Neural cell (in vitro differentiated cells): ENCODE measurements at regions not wholly inside any gene's neighbourhood (a gene's known extent, or its start where the extent isn't known, plus 50 kb on each side); places are given as distances from the start of the nearest gene placed in this dataset.

Experiments
- H2AFZ ChIP-seq: fragments of 200-600, 300-800 bp; sonication (generic), shearing (Covaris generic); 2 replicates; pipeline ENCODE4 v1.6.0; 2014; ENCODE audit warnings: low read depth, mild to moderate bottlenecking, antibody characterized with exemption, low read length, moderate library complexity
- H3F3A ChIP-seq: fragments of 200-600 bp; shearing (Covaris generic); 2 replicates; pipeline ENCODE4 v1.6.1; 2016; ENCODE audit warnings: mild to moderate bottlenecking, moderate library complexity, mixed read lengths, antibody characterized with exemption, low read length; ENCODE audit not compliant: insufficient read depth, poor library complexity, severe bottlenecking
- H3K27ac ChIP-seq: fragments of 200-600, 300-800 bp; sonication (generic), shearing (Covaris generic); 2 replicates; pipeline ENCODE4 v1.5.1; 2014; ENCODE audit warnings: mild to moderate bottlenecking, low read length, moderate library complexity
- H3K27me3 ChIP-seq: fragments of 300-800, 200-600 bp; sonication (generic), shearing (Covaris generic); 2 replicates; pipeline ENCODE4 v1.6.0; 2014; ENCODE audit warnings: mild to moderate bottlenecking, low read depth, low read length, moderate library complexity; ENCODE audit not compliant: insufficient read depth
- H3K36me3 ChIP-seq: fragments of 300-800, 200-600 bp; sonication (generic), shearing (Covaris generic); 2 replicates; pipeline ENCODE4 v1.5.1; 2014; ENCODE audit warnings: mild to moderate bottlenecking, antibody characterized with exemption, low read length, moderate library complexity; ENCODE audit not compliant: insufficient read depth
- H3K4me2 ChIP-seq: fragments of 300-800, 200-600 bp; sonication (generic), shearing (Covaris generic); 2 replicates; pipeline ENCODE4 v1.6.0; 2014; ENCODE audit warnings: mild to moderate bottlenecking, low read length
- H3K4me3 ChIP-seq: fragments of 300-800, 200-600 bp; sonication (generic), shearing (Covaris generic); 2 replicates; pipeline ENCODE4 v1.5.1; 2014; ENCODE audit warnings: mild to moderate bottlenecking, low read length, moderate library complexity
- H3K79me2 ChIP-seq: fragments of 200-600 bp; shearing (Covaris generic); replicated peaks from 2 replicates; pipeline ENCODE4 v1.6.0; 2014; ENCODE audit warnings: mild to moderate bottlenecking, low read length, moderate library complexity; ENCODE audit not compliant: insufficient read depth
- H3K9ac ChIP-seq: fragments of 300-800, 200-600 bp; sonication (generic), shearing (Covaris generic); 2 replicates; pipeline ENCODE4 v1.6.1; 2016; ENCODE audit warnings: mild to moderate bottlenecking, low read length, mixed read lengths
- H3K9me2 ChIP-seq: fragments of 200-600 bp; shearing (Covaris generic); 2 replicates; pipeline ENCODE4 v1.6.1; 2016; ENCODE audit warnings: mild to moderate bottlenecking, low read length, mixed read lengths; ENCODE audit not compliant: insufficient read depth
- H3K9me3 ChIP-seq: fragments of 200-600, 300-800 bp; sonication (generic), shearing (Covaris generic); 2 replicates; pipeline ENCODE4 v1.6.1; 2016; ENCODE audit warnings: mild to moderate bottlenecking, mixed run types, low read length, moderate library complexity, mixed read lengths
- H4K20me1 ChIP-seq: fragments of 200-600 bp; shearing (Covaris generic); 2 replicates; pipeline ENCODE4 v1.6.1; 2016; ENCODE audit warnings: mild to moderate bottlenecking, mixed run types; ENCODE audit not compliant: insufficient read depth
- EP300 ChIP-seq: fragments of 450-650 bp; conservative IDR thresholded peaks from 2 replicates; pipeline ENCODE4 v1.6.1; 2014; ENCODE audit warnings: antibody characterized with exemption, mild to moderate bottlenecking, moderate library complexity; ENCODE audit not compliant: poor library complexity, severe bottlenecking
- EZH2 ChIP-seq: fragments of 200-600, 300-800 bp; shearing (Covaris generic), sonication (generic); IDR thresholded peaks from 2 replicates; pipeline ENCODE4 v1.6.1; 2014; ENCODE audit warnings: antibody characterized with exemption, low read length, borderline replicate concordance, mild to moderate bottlenecking; ENCODE audit not compliant: insufficient read depth, poor library complexity, severe bottlenecking
- MXI1 ChIP-seq: fragments of 450-650 bp; conservative IDR thresholded peaks from 2 replicates; pipeline ENCODE4 v1.6.1; 2014; ENCODE audit warnings: antibody characterized with exemption, mild to moderate bottlenecking; ENCODE audit not compliant: poor library complexity, severe bottlenecking
- POLR2AphosphoS5 ChIP-seq: IDR thresholded peaks from 2 replicates; pipeline ENCODE4 v1.6.1; 2012
- RAD21 ChIP-seq: fragments of 450-650 bp; conservative IDR thresholded peaks from 2 replicates; pipeline ENCODE4 v1.6.1; 2014; ENCODE audit warnings: antibody characterized with exemption, mild to moderate bottlenecking, moderate library complexity
- REST ChIP-seq: IDR thresholded peaks from 2 replicates; pipeline ENCODE4 v1.6.1; 2012; ENCODE audit warnings: borderline replicate concordance
- SMC3 ChIP-seq: fragments of 450-650 bp; conservative IDR thresholded peaks from 2 replicates; pipeline ENCODE4 v1.6.1; 2014; ENCODE audit warnings: antibody characterized with exemption, mild to moderate bottlenecking, moderate library complexity; ENCODE audit not compliant: poor library complexity
- TAF1 ChIP-seq: IDR thresholded peaks from 2 replicates; pipeline ENCODE4 v1.6.1; 2012; ENCODE audit warnings: low read depth
- TF ChIP-seq, protein P1 (sequence below): fragments of 450-650 bp; IDR thresholded peaks from 2 replicates; pipeline ENCODE4 v1.5.1; 2014; ENCODE audit warnings: antibody characterized with exemption, mild to moderate bottlenecking, moderate library complexity; ENCODE audit not compliant: poor library complexity, severe bottlenecking

DNA sequence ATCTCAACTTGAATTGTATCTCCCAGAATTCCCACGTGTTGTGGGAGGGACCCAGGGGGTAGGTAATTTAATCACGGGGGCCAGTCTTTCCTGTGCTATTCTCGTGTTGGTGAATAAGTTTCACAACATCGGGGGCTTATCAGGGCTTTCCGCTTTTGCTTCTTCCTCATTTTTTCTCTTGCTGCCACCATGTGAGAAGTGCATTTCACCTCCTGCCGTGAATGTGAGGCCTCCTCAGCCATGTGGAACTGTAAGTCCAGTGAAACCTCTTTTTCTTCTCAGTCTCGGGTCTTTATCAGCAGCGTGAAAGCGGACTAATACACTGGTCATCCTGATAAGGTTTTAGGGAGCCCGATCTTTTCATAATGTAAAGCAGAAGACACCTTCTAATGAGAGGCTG is 687.0 kb upstream of the FTMT start:
- no peaks in the 10 kb centered on the region for H3K27me3 ChIP-seq
- TF ChIP-seq POLR2AphosphoS5 (no peak), MXI1 (no peak), EZH2 (no peak), REST (no peak), SMC3 (no peak), RAD21 (no peak), EP300 (no peak), TAF1 (no peak)
- TF ChIP-seq, protein P1, sequence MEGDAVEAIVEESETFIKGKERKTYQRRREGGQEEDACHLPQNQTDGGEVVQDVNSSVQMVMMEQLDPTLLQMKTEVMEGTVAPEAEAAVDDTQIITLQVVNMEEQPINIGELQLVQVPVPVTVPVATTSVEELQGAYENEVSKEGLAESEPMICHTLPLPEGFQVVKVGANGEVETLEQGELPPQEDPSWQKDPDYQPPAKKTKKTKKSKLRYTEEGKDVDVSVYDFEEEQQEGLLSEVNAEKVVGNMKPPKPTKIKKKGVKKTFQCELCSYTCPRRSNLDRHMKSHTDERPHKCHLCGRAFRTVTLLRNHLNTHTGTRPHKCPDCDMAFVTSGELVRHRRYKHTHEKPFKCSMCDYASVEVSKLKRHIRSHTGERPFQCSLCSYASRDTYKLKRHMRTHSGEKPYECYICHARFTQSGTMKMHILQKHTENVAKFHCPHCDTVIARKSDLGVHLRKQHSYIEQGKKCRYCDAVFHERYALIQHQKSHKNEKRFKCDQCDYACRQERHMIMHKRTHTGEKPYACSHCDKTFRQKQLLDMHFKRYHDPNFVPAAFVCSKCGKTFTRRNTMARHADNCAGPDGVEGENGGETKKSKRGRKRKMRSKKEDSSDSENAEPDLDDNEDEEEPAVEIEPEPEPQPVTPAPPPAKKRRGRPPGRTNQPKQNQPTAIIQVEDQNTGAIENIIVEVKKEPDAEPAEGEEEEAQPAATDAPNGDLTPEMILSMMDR: no peak

GRCh38 chr5:121171361-121171760 is 680.3 kb upstream of the FTMT start:
- no peaks in the 10 kb centered on the region for H4K20me1 ChIP-seq
- no peak overlapping the region for H2AFZ ChIP-seq

More for the DNA sequence above, 687.0 kb upstream of the FTMT start:
- no peak overlapping the region for H3K27ac ChIP-seq
- H3K36me3 ChIP-seq: no peaks in the 10 kb centered on the region
- H3F3A ChIP-seq: no peaks in the 10 kb centered on the region
- no peak overlapping the region for H3K4me2 ChIP-seq
- no peaks in the 10 kb centered on the region for H4K20me1 ChIP-seq
- H3K4me3 ChIP-seq: no peak overlapping the region
- no peaks in the 10 kb centered on the region for H3K9me3 ChIP-seq
- H3K9ac ChIP-seq: no peak overlapping the region
- H3K9me2 ChIP-seq: no peaks in the 10 kb centered on the region
- no peaks in the 10 kb centered on the region for H3K79me2 ChIP-seq
- no peak overlapping the region for H2AFZ ChIP-seq

More at GRCh38 chr5:121171361-121171760, 680.3 kb upstream of the FTMT start:
- no peaks in the 10 kb centered on the region for H3K79me2 ChIP-seq
- TF ChIP-seq EP300 (no peak), POLR2AphosphoS5 (no peak), TAF1 (no peak), SMC3 (no peak), REST (no peak), EZH2 (no peak), MXI1 (no peak), RAD21 (no peak)
- TF ChIP-seq, protein P1: no peak
- no peaks in the 10 kb centered on the region for H3K9me3 ChIP-seq
- no peaks in the 10 kb centered on the region for H3K9me2 ChIP-seq
- H3K4me3 ChIP-seq: no peak overlapping the region
- no peak overlapping the region for H3K4me2 ChIP-seq
- H3K27ac ChIP-seq: no peak overlapping the region
- no peak overlapping the region for H3K9ac ChIP-seq
- no peaks in the 10 kb centered on the region for H3K36me3 ChIP-seq
- no peaks in the 10 kb centered on the region for H3K27me3 ChIP-seq
- H3F3A ChIP-seq: no peaks in the 10 kb centered on the region
